Keratinocyte (primary cell): ENCODE measurements at regions not wholly inside any gene's neighbourhood (a gene's known extent, or its start where the extent isn't known, plus 50 kb on each side); places are given as distances from the start of the nearest gene placed in this dataset.

Experiments used
- CTCF ChIP-seq, 3 experiments: IDR thresholded peaks in 1 of 3; conservative IDR thresholded peaks in 1 of 3; optimal IDR thresholded peaks in 1 of 3; 2 replicates in 2 of 3; 3 replicates in 1 of 3; pipeline versions ENCODE3 to v1.5.1; 2011; ENCODE audit warnings: low read length in 3 of 3, mild to moderate bottlenecking in 3 of 3, moderate library complexity in 2 of 3, control low read depth in 1 of 3, inconsistent platforms in 1 of 3; ENCODE audit not compliant: insufficient read depth in 2 of 3; ENCODE audit errors: extremely low read depth in 1 of 3
- EZH2 ChIP-seq: IDR thresholded peaks from one replicate; pipeline ENCODE4 v1.6.1; 2012; ENCODE audit warnings: inconsistent platforms, mild to moderate bottlenecking, low read length, moderate library complexity

GRCh38 chr7:11302121-11302520, 328.4 kb downstream of the PHF14 start:
- TF ChIP-seq EZH2 (no peak), CTCF (optimal IDR thresholded peaks at IDR 0.05 in 1 of 3, IDR thresholded peaks at IDR 0.05 in 1 of 3, conservative IDR thresholded peaks at IDR 0.05 in 1 of 3; ENCODE audit: extremely low read depth in 1 of 3, insufficient read depth in 2 of 3, low read length in 3 of 3) (no peak)
